NCI-H2029 (cell line): ENCODE measurements at regions not wholly inside any gene's neighbourhood (a gene's known extent, or its start where the extent isn't known, plus 50 kb on each side); places are given as distances from the start of the nearest gene placed in this dataset.

Experiments
- DNase-seq: peaks from one replicate; lab custom pipeline; 2025; lab: John Stamatoyannopoulos, UW

DNA sequence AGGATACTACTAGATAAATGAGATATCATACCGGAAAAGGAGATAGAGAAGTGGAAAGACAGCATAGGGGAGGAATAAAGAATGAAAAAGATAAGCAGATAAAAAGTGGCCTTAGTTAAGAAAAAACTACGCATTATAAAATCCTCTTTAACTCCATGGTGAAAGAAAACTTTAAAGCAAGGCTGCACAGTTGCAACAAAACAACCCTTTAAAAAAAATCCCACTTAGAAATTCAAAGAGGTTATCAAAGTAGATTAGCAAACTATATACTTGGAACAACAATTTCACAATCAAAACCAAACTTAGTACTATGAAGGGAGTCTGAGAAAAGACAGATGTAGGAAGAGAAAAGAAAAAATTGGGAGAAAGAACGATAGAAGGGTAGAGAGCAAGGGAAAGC, 133.4 kb upstream of the OSR1 start:
- DNase-seq: no peak

DNA sequence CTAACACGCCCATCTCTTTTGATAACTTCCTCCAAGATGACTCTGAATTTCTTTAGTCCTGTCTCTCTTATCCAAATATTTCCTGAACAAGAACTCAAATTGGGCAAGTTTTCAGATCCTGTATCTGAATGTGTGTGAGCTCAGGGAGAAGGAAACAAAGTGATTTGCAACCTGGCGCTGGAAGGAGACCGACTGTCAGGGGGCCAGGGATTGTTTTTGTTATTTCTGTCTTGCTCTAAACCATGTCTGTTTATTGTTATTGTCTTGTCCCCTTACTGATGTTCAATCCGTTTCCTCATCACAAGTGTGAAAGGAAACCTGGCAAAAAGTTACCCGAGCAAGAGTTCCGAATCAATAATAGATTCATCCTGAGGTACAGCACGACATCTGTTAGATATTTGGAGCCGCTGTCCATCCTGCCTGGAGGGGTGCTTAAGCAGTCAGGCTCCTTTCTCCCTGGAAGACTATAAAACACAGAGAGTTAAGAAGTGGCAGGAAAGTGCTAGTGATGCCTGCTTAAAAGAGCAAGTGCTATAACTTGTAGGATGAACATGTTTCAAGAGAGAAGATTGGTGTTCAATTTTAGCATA, 132.5 kb upstream of the OSR1 start:
- DNase-seq: no peak

DNA sequence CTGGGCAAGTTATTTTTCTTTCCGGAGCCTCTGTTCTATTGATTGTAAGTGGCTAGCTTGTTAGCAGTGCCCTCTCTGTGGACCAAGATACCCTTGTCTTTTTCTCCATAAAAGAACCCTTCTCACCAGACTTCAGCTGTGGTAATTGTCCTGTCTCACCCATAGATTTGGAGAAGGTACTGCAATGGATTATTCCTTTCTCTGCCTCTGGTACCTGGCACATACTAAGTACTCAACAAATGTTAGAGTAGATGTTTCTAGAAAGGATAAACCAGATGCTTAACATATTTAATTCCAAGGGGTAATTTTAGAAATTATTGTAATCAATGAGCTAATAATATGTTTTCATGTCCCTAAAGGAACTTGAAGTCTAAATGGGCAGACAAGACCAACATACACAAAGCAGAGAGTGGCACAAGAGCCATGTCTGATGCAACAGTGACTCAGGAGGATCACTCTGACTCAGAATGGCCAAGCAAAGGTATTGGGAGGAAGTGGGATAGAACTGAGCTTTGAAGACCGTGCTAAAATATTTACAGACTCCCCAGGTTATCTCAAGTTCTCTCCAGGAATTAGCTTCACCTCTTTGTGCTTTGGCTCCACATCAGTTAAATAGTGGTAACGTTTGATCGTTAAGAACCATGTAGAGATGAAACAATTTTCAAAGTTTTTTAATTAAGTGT, 129.7 kb upstream of the OSR1 start:
- DNase-seq: no peak

DNA sequence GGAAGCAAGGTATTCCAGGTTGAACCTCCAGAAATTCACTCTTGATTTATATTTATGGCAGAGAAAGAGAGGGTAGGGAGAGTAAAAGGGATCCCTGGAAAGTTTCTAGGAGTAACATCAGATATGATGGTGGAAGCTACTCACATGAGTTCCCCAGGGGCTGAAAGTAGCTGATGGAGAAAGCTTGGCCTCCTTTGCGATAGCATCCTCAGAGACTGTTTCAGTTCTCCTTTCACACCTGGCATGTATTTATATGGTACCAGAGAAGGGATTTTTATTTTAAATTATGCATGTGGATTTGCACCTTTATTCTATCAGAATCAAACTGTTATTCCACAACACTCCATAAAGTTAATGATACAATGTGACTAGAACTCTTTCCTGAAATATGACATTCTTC, 126.3 kb upstream of the OSR1 start:
- no peak for DNase-seq

DNA sequence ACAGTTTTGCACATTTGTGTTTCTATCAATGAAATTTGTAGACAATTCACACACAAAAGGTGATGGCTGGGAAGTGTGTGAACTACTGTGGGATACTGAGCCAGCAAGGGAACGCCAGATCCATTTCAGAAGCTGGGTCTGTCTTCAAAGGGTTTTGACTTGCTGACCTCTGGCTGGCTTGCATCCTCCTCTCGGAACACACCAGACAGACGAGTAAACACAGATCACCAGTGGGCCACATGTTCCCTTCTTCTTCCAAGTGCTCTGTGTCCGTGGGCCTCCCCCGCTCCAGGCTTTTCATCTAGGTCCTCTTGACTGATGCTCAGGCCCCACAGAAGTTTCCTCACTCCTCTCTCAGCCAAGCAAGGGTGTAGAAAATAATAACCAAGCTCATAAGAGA, 122.2 kb upstream of the OSR1 start:
- no peak for DNase-seq

DNA sequence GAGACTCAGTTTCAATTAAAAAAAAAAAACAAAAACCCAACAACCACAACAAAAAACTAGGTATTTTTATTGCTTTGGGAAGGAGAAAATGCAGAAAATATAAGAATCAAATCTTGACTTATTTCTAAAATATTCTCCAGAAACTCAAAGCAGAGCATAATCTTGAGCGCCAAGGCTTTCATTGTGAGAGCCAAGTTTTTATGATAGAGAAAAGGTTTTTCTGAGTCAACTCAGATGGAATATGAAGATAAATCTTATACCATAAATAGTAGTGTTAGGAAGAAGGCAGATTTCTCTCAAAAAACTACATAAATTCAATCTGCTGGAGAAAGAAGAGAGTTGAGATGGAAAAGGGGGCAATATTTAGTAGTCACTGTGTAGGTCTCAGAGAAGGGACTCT, 121.2 kb upstream of the OSR1 start:
- no peak for DNase-seq

DNA sequence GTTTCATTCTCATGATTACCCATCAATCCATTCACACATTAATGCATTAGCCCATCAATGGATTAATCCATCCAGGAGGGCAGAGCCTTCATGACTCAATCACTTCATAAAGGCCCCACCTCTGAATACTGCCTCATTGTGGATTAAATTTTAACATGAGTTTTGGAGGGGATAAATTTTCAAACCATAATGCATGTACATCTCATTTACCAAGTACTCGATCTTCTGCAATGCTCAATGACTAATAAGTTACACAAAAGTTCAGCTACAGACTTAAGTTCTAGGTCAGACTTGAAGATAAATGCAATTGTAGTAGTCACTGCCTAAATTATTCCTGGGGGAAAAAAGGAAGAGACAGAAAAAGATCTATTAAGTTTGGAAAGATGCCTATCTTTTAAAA, 120.0 kb upstream of the OSR1 start:
- DNase-seq: no peak

DNA sequence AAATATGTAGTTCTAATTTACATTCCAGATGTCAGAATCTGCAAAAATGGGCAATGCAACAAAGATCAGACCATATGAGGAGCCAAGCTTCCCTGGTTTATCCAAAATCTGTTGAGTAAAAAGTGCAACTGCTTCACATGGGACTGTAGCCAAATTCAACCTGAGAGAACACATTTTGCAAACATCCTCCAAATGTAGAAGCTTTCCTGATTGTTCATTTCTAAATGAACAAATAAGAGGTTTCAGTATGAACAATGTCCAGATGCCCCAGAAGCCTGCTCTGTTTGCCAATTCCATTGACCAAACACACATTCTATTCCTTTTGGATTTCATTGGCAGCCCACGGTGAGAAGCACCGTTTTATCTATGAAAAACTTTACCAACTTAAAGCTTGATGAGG, 117.9 kb upstream of the OSR1 start:
- DNase-seq: no peak

DNA sequence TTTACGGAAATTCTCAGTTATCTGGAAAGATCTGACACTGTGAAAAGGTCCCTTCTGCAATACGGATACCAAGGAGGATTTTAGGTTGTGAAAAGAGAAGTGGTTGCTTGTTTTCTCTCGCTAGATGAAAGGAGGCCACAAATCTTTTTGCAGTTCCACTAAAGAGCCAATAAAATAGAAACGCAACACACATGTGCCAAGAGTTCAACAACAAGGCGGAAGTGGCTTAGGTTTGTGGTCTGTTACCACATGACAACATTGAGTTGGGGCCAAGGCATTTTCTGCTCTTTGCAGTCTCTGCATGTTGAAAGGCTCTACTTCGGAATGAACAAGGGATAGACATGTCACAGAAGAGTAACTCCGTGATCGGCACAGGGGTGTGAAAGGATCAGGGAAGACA, 115.7 kb upstream of the OSR1 start:
- peak; percentile 20 for DNase-seq

DNA sequence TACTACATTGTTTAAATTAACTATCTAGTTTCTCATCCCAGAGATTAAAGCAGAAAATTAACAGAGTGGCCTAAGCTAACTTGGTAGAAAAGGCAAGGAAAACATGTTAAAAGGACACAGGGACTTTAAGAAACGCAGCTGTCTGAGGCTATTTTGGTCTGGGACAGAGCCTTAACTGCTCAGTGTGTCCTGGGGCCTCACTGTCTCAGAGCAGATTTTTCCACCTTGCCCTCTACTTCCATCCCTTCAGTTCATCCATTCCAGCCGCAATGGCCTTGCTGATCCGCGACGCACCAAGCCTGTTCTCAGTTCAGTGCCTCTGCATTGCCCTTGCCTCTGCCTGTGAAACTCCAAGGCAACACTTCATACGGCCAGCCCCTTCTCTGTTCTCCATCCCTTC, 114.9 kb upstream of the OSR1 start:
- DNase-seq: no peak

DNA sequence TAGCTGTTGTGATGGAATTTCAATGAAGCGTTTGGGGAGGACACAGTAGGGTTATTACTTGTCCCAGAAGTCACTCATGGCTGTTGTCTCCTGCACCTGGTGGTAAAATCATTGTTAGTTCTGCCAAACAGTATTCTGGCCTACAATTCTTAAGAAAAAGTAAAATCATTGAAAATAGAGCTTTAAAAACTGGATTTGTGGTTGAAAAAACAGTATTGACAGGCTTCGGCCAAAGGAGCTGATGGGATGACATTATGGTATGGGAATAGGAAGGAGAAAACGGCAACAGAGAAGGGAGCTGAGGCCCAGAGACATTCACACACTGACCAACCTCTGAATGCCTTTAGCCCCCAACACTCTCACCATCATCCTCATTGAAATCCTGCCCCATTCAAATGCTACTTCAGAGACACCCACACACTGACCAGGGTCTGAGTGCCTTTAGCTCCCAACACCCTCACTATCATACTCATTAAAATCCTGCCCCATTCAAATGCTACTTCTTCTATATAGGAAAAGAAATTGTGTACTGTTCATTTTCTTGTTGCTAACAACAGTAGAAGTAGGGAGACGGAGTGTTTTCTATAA, 114.1 kb upstream of the OSR1 start:
- DNase-seq: no peak

DNA sequence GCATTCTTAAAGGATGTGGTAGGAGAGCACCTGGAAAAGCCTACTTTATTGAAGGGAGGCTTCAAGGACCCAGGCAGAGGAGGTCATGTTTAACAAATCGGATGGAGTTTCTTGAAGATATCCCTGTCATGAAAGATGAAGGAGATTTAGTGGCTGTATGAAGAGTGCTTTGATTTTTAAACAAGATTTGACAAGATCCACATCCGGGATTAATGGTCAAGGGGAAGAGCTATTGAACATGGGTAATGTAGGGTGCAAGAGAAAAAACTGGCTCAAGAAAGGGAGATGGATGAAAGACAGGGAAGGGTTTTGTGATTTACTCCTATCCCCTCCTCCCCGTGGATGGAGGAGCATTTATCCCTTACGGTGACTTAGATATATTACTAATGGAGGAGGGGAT, 113.1 kb upstream of the OSR1 start:
- no peak for DNase-seq

DNA sequence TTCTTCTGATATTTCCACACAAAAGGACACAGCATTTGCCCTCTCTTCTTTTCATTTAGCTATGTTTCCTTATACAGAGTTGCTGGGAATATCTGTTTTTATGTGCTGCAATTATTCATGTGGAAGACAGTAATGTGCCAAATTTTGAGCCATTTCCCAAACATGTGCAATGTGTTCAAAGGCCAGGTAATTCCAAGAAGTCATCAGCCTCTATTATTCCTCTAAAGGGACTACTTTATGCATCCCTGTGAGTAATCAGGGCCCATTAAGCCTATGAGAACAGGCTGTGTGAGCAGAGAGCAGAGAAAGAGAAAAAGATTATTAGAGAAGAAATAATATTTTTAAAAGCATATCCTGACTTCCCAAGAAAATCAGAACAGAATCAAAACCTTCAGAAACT, 107.6 kb upstream of the OSR1 start:
- no peak for DNase-seq

DNA sequence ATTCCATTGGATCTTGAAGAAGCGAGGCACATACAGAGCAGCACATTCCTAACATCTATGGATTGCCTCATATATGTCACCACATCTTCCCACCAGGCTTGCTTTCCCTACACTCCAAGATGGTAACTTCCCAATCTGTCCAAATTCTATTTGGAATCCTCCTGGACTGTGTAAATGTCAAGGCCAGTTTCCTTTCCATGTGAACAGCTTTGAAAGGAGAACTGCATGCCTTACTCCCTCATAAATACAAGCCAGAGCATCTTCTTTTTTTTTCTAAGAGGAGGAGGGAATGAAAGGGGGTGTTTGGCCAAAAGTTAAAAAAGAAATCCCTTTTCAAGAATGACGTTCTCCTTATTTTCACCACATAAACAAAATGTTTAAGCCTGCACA, 103.8 kb upstream of the OSR1 start:
- DNase-seq: no peak

DNA sequence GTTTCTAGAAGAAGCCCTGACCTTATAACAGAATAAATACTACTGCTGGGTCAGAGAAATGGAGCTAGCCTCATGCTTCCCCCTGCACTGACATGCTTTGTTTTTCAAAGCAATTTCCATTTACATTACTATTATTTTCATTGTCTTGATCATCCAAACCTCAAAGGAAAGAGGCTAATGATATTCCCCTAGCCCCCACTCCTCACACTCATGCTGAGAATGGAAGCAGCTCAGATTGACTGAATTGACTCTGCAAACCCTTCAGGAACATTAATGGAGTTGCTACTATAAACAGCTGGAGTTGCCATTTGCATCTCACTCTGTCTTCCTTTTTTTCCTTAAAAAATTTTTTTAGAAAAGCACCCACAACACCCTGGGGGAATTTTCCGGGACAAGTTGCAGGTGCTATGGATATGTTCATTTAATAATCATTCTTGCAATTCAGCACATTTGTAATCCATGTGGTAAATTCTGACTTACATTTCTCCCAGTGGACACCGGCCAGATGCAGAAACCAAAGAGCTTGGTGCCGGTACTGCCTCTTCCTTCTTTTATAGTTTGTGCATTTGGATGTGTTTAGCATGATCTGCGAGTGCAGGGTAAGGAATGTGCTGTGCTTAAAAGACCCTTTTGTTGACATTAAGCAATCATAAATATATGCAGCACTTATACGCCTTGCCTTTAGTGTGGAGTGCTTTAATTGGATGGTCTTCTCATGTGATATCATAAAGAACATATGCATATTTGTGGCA, 103.3 kb upstream of the OSR1 start:
- DNase-seq: no peak

DNA sequence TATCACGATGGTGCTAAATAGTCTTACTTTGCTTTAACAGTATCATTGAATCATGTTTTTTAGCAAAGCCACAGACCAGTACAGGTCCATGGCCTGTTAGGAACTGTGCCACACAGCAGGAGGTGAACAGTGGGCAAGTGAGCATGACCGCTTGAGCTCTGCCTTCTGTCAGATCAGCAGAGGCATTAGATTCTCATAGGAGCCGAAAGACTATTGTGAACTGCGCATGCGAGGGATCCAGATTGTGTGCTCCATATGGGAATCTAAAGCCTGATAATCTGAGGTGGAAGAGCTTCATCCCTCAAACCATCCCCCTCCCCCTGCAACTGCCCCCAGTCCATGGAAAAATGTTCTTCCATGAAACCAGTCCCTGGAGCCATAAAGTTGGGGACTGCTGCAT, 102.3 kb upstream of the OSR1 start:
- no peak for DNase-seq

DNA sequence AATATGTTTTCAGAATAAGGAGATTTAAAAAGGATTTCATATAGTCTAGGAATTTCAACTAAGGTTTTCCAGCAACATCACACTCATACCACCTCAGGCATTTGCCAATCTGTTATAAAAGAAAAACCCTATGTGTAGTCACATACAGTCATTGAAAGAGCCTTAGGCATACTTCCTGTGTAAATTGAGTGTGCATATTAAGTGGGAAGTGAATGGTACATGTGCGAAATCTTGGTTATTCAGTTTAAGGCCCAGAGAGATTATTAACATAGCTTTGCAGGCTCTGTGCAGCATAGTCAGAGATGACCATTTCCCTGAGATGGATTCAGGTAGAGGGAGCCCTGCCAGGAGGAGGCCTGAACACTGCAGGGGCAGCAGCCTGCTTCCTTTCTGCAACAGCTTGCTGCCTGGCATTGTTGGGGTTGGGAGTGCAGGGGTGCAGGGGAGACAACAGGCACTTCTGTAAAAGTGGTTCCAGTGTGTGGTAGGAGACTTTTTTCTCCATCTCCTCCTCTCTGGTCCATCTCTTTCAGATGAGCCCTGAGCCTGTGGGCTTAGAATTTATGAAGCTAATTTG, 100.1 kb upstream of the OSR1 start:
- DNase-seq: no peak

DNA sequence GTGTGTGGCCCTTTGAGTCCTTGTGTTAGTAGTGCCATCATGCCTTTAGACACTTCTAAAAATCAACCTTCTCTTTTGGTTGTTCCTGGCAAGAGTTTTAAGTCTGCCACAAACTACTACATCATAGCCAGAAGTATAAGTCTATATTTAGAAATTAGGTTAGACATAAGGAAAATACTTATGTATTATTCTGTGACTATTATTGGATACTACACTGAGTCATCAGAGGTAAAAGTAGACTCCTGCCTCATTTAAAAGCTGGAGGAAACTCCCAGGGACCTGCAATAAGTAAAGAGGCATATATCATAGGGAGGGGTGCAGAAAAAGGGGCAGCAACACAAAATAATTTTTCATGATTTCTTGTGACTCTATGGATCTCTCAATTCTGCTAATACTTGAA, 99.4 kb upstream of the OSR1 start:
- DNase-seq: no peak

DNA sequence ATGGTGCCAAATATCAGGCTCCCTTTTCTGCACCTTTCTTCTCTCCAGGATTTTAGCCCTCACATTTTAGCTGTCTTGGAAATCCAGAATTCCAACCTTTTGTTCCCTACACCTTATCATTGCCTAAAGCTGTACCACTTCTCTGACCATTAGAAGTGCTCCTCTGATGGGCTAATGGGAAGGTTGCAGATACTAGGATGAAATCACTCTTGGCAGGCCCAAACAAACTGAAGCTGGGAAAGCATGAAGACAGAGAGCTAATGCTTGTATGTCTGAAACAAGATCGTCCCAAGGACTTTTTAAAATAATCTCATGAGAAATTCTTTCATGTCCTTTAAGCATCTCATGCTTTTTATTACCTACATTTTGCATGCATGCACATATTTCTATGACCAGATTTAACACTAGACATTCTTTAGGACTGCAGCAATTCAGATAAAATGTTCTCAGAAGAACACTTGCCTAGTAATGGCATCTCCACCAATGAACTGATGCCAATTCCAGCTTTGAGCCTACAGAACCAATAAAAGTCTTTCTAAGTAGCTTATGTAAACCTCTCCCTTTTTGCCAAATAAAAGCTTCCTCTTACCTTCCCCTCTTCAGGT, 98.4 kb upstream of the OSR1 start:
- DNase-seq: no peak

DNA sequence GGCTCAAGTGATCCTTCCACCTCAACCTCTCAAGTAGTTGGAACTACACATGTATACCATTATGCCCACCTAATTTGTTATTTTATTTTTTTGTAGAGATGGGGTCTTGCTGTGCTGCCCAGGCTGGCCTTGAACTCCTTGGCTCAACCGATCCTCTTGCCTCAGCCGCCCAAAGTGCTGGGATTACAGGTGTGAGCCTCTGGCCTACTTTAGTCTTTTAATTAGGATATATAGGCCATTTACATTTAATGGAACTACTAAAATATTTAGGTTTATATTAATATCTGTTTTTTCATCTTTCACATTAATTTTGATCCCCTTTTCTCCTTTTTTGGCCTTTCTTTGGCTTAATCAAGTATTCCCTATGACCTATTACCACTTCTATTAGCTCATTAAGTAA, 95.7 kb upstream of the OSR1 start:
- DNase-seq: no peak

DNA sequence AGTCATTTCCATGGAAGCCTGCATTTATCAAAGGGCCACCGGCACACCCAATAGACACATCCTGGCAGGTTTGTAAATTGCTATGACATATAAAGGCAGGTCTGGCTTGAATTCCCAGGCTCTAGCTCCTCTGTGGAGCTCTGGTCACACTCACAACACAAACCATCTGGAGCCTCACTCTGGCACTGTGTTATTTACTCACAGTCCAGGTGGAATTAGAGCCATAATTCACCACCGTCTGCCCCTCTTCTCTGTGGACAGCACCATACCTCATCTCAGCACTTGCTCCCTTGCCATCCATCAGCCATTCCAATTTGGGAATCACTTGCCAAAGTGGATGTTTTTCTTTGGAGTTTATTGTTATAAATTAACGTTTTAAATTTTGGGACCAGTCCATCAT, 84.3 kb upstream of the OSR1 start:
- DNase-seq: no peak

DNA sequence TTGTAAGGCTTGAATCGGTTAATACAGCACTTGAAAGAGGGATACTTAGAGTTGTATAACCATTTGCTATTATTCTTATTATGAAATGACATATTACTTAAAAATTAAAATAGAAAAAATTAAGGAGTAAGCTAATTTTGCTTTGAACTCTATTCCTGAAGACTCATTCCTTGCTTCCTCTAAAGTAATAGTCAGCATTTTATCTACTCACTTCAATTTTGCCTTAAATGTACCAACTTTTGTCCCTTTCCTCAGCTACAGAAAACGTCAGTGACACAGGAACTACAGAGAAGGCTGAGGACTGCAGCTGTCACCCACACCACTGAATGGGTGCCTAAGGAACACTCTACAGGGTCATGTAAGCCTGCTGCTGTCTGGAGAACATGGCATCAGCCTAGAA, 80.7 kb upstream of the OSR1 start:
- DNase-seq: no peak

DNA sequence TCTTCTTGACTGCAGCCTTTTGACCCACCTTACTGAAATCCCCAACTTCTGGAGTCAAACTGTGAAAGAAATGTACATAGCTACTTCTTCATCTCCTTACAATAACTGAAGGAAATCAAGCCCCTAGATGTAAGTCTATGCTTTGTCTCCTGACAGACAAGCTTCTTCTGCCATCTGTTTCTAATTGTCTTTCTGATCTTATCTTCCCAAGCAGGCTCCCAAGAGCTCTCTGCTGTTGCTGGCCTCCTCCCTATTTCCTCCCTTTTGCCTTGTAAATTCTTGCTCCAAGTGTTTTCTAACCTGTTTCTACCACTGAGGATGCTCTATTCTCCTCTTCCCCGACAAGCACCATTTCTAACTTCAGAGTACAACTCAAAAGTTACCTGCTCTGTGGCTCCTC, 77.4 kb upstream of the OSR1 start:
- DNase-seq: no peak
